HG02840 (cell line): ENCODE measurements at regions not wholly inside any gene's neighbourhood (a gene's known extent, or its start where the extent isn't known, plus 50 kb on each side); places are given as distances from the start of the nearest gene placed in this dataset.

ENCODE experiments used
- ATAC-seq: cut with Tn5 transposase; IDR thresholded peaks from one replicate; pipeline ENCODE4 v1.9.1; 2021; ENCODE audit warnings: mild to moderate bottlenecking, moderate library complexity, moderate number of reproducible peaks; ENCODE audit not compliant: unreplicated experiment, low FRiP score

DNA sequence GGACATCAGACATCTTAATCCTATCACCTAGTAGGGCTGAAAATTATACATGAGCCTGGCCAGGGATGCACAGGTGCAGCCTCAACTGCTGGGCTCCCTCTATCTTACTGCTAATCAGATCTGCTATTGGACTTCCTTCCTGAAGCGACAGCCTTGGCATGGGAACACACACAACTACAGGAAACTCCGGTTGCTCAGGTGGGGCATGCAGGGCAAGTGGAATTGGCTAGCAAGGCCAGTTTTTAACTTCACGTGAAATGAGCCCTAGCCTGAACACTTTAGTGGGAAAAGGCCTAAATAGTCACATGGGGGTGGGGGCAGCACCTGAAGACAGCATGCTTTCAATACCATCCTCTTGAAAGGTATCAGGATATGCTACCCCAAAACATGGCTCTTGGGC, 147.9 kb upstream of the NCKAP5 start:
- no peak for ATAC-seq

- no peak for ATAC-seq
Observed at GRCh38 chr2:133717497-133717896, 149.2 kb upstream of the NCKAP5 start.

DNA sequence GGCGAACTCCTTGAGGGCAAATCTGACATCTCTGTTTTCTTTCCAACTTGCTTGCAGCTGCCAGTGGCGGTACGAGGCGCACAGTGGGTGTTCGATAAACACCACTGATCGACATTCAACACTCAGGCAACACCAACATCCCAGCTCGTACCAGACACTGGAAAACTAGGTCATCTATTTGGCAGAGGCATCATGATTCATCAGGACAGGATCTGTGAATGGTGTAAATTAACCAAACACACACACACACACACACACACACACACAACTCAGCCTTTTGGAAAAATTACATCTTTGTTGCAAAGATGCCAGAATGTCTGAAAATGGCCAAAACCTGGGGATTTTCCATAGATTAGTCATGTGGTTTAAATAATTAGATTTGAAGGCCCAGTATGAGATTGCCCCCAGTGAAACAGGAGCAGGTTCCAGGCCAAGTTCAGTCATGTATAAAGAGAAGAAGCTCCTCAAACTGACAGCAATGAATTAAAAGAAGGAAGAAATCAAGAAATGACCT, 150.5 kb upstream of the NCKAP5 start:
- ATAC-seq, result no peak

DNA sequence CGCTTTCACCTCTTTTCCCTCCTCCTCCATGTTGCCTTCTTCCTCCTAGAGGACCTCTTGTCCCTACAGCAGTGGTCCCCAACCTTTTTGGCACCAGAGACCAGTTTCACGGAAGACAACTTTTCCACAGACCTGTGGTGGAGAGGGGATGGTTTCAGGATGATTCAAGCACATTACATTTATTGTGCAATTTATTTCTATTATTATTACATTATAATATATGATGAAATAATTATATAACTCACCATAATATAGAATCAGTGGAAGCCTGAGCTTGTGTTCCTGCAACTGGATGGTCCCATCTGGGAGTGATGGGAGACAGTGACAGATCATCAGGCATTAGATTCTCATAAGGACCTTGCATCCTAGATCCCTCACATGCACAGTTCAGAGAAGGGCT, 152.2 kb upstream of the NCKAP5 start:
- no peak for ATAC-seq

DNA sequence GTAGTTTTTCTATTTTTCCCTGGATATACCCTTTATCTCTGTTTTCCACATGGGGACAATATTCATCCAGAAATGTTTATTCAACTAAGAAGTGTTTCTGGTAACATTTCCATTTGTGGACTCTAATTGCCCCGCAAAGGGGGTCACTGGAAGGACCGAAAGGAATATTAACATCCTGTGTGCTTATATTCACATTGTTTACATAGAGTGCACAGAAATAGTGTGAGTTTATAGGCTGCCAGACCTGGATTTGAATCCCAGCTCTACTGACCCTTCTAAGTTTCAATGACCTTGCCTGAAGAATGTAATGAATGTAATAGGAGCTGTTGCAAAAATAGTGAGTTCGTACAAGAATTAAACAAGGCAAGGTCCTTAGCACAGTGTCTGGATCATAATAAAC, 152.9 kb upstream of the NCKAP5 start:
- no peak for ATAC-seq

DNA sequence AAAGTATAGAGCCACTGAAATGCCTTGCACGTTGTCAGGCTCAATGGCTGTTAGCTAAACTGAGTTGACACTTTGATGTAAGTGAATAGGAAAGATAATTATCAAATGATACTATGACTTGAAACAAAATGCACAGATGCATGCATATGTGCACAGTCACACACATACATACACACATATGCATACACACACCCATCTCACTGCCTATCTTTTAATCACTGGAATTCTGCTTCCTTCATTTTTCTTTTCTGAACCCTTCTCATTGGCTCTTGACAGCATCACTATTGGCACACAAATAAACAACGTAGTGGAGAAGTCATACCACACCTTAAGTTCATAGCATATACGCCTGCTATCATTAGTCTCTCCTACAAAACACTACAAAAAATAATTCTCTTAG, 154.9 kb upstream of the NCKAP5 start:
- ATAC-seq, result no peak

GRCh38 chr2:133726973-133727372, 158.7 kb upstream of the NCKAP5 start:
- ATAC-seq, result no peak

GRCh38 chr2:133732059-133732458, 163.8 kb upstream of the NCKAP5 start:
- ATAC-seq, result no peak

- ATAC-seq, result no peak
Observed at GRCh38 chr2:133732982-133733900, 165.0 kb upstream of the NCKAP5 start.

- no peak for ATAC-seq
Observed at GRCh38 chr2:133733901-133734255, 165.6 kb upstream of the NCKAP5 start.

GRCh38 chr2:133734716-133735495, 166.6 kb upstream of the NCKAP5 start:
- ATAC-seq, result no peak

DNA sequence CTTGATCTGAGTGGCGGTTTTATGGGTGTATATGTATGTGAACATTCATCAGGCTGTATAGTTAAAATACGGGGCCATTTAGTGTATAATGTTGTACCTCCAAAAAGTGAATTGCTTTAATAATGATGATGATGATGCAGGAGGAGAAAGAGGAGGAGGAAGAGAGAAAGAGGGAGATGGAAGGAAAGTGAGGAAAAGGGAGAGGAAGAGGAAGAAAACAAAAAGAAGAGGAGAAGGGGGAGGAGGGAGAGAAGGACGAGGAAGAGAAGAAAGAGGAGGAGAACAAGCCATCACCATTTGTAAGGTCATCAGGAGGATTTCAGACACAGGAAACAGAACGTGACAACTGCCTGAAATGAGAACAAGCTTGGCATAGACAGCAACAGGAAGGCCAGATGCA, 168.4 kb upstream of the NCKAP5 start:
- no peak for ATAC-seq

DNA sequence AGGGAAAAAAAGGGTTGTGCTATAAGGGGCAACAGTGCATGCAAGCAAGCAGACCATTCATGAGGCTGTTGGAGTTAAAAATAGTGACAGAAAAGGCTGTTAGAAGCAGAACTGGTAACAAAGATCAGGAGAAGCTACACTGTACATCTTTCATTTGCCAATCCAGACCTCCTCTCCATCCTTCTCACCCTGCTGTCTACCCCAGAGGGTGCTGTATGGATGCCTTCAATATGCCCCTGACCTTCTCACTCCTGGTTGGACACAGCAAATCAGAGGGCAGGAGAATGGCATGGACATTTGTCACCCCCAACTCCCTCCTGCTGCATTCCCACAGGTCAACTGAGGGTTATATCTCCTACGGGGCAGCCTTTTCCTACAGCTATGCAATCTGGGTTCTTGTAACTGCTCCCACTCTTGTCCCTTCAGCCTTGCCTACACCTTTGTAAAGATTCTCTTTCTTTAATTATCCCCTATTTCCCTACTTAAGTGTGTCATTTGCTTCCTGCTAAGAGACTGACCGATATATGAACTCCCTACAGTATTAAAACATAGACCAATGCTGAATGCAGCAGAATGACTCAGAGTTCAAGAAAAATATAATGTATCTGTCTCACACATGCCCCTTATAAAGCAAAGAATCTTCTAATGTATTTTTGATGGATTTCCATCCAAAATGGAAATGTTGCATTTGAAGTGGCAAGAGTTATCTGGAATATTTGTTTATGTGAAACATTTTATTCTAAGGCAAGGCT, 169.2 kb upstream of the NCKAP5 start:
- ATAC-seq, result no peak

DNA sequence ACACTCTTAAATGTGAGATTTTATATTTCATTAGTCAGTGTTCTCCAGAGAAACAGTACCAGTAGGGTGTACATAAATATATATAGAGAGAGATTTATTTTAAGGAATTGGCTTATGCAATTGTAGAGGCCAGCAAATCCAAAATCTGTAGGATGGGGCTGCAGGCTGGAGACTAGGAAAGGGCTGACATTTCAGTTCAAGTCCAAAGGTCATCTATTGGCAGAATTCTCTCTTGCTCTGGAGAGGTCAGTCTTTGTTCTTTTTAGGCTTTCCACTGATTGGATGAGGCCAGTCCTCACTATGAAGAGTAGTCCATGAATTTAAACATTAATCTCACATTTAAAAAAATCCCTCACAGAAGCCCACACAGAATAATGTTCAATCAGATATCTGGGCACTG, 170.8 kb upstream of the NCKAP5 start:
- ATAC-seq, result no peak

GRCh38 chr2:133740500-133740899, 172.2 kb upstream of the NCKAP5 start:
- no peak for ATAC-seq

DNA sequence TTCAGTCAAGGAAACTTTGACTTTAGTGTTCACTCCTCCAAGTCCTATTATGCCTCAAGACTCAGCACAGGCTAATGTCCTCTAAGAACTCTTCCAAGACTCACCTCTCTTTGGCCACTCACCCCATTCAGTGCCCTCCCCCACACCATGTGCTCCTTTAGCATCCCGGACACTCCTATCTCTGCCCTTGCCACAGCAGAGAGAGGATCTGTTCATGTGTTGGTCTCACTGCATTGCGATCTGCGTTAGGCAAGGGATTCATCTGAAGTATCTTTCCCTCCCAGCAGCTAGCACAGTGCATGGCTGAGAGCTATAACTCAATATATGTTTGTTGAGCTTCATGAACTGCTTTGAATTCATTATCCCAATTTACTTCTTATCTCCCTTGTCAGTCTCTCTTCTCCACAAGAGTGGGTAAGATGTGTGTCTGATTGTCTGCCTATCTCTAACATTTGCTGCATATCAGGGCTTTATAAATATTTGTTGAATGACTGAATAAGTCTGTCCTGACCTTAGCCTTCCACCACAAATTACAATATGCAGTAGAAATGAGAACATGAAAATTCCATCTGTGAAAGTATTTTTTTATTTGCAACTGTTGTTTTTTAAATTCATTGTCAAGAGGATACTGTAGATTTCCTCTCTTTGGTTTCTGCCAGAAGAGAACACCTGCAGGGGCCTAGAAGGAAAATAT, 179.9 kb upstream of the NCKAP5 start:
- ATAC-seq, result no peak

DNA sequence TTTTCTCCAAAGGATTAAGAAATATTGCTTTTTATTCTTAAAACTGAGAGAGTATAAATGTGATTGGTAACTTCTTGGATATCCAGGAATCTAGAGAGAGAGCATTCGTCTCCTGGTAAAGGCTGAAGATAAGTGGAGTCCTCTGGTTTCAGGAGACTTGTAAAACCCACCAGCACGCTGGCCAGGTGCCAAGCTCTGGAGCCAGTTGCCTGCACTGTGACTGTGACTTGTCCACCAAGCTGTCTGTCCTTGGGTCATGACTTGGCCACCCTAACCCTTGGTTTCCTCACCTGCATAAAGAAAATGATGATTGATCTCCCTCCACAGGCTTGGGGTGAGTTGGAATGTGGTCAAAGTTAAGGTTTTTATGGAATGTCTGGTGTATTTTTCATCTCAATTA, 185.4 kb upstream of the NCKAP5 start:
- ATAC-seq, result no peak

DNA sequence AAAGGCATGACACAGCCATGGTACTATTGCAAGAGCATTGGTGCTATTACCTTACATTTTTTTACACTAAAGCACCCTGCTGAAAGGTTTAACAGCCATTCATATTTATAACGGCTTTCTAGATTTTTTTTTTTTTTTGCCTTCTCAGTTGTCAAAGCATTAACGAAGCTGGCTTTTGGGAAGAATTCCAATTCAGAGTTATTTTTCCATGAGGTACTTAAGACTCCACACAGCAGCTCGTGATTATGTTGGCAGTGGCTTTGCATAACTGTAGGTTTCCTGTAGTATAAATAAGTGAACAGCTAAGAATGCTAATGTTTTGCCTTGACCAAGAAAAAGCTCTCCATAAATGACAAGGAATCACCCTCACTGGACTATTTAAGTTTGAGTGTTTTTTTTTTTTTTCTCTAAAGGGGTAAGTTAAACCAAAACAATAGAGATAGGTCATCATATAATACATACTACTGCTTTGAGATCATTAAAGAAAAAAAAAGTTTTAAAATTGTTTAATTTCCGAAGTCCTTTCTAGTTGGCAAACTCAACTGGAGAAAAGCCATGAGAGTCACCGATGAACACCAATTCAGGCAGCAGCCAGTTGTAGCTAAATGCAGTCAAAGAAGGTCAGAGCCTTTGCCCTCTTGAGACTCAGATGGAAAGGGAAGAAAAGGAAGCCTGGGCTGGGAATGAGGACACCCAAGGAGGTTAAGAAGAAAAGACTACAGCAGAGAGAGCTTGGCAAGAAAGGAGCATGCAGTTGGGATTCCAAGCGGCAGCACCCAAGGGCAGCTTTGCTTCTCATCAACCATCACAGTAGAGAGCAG, 187.4 kb upstream of the NCKAP5 start:
- no peak for ATAC-seq

DNA sequence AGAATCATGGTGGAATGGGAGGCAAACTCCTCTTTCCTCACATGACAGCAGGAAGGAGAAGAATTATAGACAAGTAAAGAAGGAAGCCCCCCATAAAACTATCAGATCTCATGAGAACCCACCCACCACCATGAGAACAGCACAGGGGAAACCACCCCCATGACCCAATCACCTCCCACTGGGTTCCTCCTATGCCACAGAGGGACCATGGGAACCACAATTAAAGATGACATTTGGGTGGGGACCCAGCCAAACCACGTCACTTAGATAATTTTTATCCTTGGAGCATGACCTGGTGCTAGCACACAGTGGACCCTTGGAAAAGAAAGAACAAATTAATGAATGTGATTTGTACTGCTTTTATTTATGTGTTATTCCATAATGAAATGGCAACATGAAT, 188.6 kb upstream of the NCKAP5 start:
- no peak for ATAC-seq
